OCI-LY7 (cell line): ENCODE measurements at regions not wholly inside any gene's neighbourhood (a gene's known extent, or its start where the extent isn't known, plus 50 kb on each side); places are given as distances from the start of the nearest gene placed in this dataset.

Experiments
- CTCF ChIP-seq: fragments of 200-600 bp; sonication (generic); conservative IDR thresholded peaks from 2 replicates; pipeline ENCODE4 v1.5.1; 2014; ENCODE audit warnings: mild to moderate bottlenecking, antibody characterized with exemption, low read length, moderate library complexity, mixed read lengths
- EZH2phosphoT487 ChIP-seq: fragments of 200-600 bp; sonication (generic); IDR thresholded peaks from 2 replicates; pipeline ENCODE4 v1.6.1; 2018; ENCODE audit warnings: low read depth, borderline replicate concordance, mild to moderate bottlenecking, mixed run types, antibody characterized with exemption, low read length, moderate library complexity, mixed read lengths

- TF ChIP-seq CTCF, result no peak
- TF ChIP-seq EZH2phosphoT487, result no peak
Observed at GRCh38 chr18:44035554-44035953, 645.1 kb upstream of the SETBP1 start.
